ENCODE measurements at regions not wholly inside any gene's neighbourhood (a gene's known extent, or its start where the extent isn't known, plus 50 kb on each side); places are given as distances from the start of the nearest gene placed in this dataset.

GRCh38 chr1:30250984-30251850 lies 472.2 kb downstream of the MATN1 start:
- DNase-seq (no peak), ATAC-seq (no peak)
- Histone ChIP-seq H3K4me3 (no peak overlapping the region), H3K9me3 (no peaks in the 10 kb centered on the region), H3K36me3 (no peaks in the 10 kb centered on the region), H3K27ac (no peak overlapping the region), H3K27me3 (peaks cover 0 to 74% (median 24%) of the 10 kb centered on the region in 7 donors), H3K4me1 (no peaks in the 10 kb centered on the region)
- no peak for TF ChIP-seq CTCF (IDR thresholded peaks at IDR 0.05)
- WGBS, 2 donors, result 61 to 67% methylated on average over 6 of the region's 6 CpGs
- intact Hi-C loops (cut with DNase I), result no loop called here

- Histone ChIP-seq H3K4me1 (no peaks in the 10 kb centered on the region), H3K9me3 (no peaks in the 10 kb centered on the region), H3K27me3 (peaks cover 0 to 74% (median 29%) of the 10 kb centered on the region in 7 donors), H3K36me3 (no peaks in the 10 kb centered on the region), H3K4me3 (no peak overlapping the region), H3K27ac (no peak overlapping the region)
- no peak for ATAC-seq
- WGBS, 2 donors, result 56 to 57% methylated on average over 10 of the region's 10 CpGs
- intact Hi-C loops (cut with DNase I), result no loop called here
- no peak for TF ChIP-seq CTCF (IDR thresholded peaks at IDR 0.05)
- DNase-seq, result no peak
Observed at GRCh38 chr1:30250338-30250983, 472.9 kb downstream of the MATN1 start.

GRCh38 chr1:30249446-30250337 lies 473.7 kb downstream of the MATN1 start:
- peaks cover 0 to 73% (median 37%) of the 10 kb centered on the region in 7 donors for H3K27me3 ChIP-seq
- intact Hi-C loops (cut with DNase I), result no loop called here
- no peaks in the 10 kb centered on the region for H3K36me3 ChIP-seq
- H3K4me1 ChIP-seq, result no peaks in the 10 kb centered on the region
- ATAC-seq (no peak), DNase-seq (no peak)
- no peak for TF ChIP-seq CTCF (IDR thresholded peaks at IDR 0.05)
- no peaks in the 10 kb centered on the region for H3K9me3 ChIP-seq
- H3K4me3 ChIP-seq, result no peak overlapping the region
- 69 to 78% methylated on average over 16 of the region's 16 CpGs for WGBS, 2 donors
- H3K27ac ChIP-seq, result no peak overlapping the region

- Histone ChIP-seq H3K4me3 (no peak overlapping the region), H3K36me3 (no peaks in the 10 kb centered on the region), H3K4me1 (no peaks in the 10 kb centered on the region), H3K27ac (no peak overlapping the region), H3K9me3 (no peaks in the 10 kb centered on the region), H3K27me3 (peaks cover 0 to 72% (median 38%) of the 10 kb centered on the region in 7 donors)
- DNase-seq (no peak), ATAC-seq (no peak)
- intact Hi-C loops (cut with DNase I), result no loop called here
- 52 to 60% methylated on average over 3 of the region's 3 CpGs for WGBS, 2 donors
- no peak for TF ChIP-seq CTCF (IDR thresholded peaks at IDR 0.05)
Observed at GRCh38 chr1:30248774-30249173, 474.6 kb downstream of the MATN1 start.

All from heart right ventricle (tissue), 16 donors.